ENCODE measurements at regions not wholly inside any gene's neighbourhood (a gene's known extent, or its start where the extent isn't known, plus 50 kb on each side); places are given as distances from the start of the nearest gene placed in this dataset.

GRCh38 chr2:67799886-67800285, 262.9 kb downstream of the C1D start:
- TF ChIP-seq CTCF (IDR thresholded peaks at IDR 0.05 in 2 of 3, conservative IDR thresholded peaks at IDR 0.05 in 1 of 3; ENCODE audit: control insufficient read depth in 2 of 3, extremely low read depth in 1 of 3, insufficient read depth in 1 of 3, low read depth in 3 of 3, low read length in 3 of 3) (no peak), NR2F1 (conservative IDR thresholded peaks at IDR 0.05) (no peak), PRDM15 (CRISPR knock-in tag; IDR thresholded peaks at IDR 0.05) (no peak), NR2C1 (IDR thresholded peaks at IDR 0.05) (no peak), ZBTB11 (CRISPR knock-in tag; IDR thresholded peaks at IDR 0.05) (no peak), GATAD2B (conservative IDR thresholded peaks at IDR 0.05; ENCODE audit: low read depth) (no peak), NBN (IDR thresholded peaks at IDR 0.05) (no peak), USF1 (IDR thresholded peaks at IDR 0.05; ENCODE audit: borderline replicate concordance, extremely low read length, insufficient read depth, low read depth, low read length) (no peak)

Measured in GM12878 (cell line).